ENCODE measurements at regions not wholly inside any gene's neighbourhood (a gene's known extent, or its start where the extent isn't known, plus 50 kb on each side); places are given as distances from the start of the nearest gene placed in this dataset.

GRCh38 chr3:72205297-72205826 lies 420.4 kb upstream of the PROK2 start:
- TF ChIP-seq POLR2A (IDR thresholded peaks at IDR 0.05; ENCODE audit: control extremely low read depth in 1 of 2, low read depth in 2 of 2, low read length in 2 of 2) (no peak), CTCF (IDR thresholded peaks at IDR 0.05; ENCODE audit: control extremely low read depth in 1 of 3, insufficient read depth in 1 of 3, low read depth in 1 of 3, low read length in 3 of 3) (no peak), BRCA1 (IDR thresholded peaks at IDR 0.05; ENCODE audit: low read depth, low read length) (no peak), KDM1A (IDR thresholded peaks at IDR 0.05; ENCODE audit: borderline replicate concordance, low read length) (no peak), ATF2 (IDR thresholded peaks at IDR 0.05; ENCODE audit: low read length) (no peak)

Data from H1 (cell line).